ENCODE measurements at regions not wholly inside any gene's neighbourhood (a gene's known extent, or its start where the extent isn't known, plus 50 kb on each side); places are given as distances from the start of the nearest gene placed in this dataset.
"Not testable (repeated sequence)": the region's sequence is repeated elsewhere in the genome, so short reads cannot be mapped to it uniquely, and the experiment has no call there.

- DNase-seq (ENCODE audit: low read depth in 3 of 3), result not testable (repeated sequence)
These were observed 708.3 kb downstream of the TMEM121 start for GRCh38 chr14:106234525-106235254.

GRCh38 chr14:106235356-106236159, 709.2 kb downstream of the TMEM121 start:
- DNase-seq (ENCODE audit: low read depth in 3 of 3), result no peak

DNA sequence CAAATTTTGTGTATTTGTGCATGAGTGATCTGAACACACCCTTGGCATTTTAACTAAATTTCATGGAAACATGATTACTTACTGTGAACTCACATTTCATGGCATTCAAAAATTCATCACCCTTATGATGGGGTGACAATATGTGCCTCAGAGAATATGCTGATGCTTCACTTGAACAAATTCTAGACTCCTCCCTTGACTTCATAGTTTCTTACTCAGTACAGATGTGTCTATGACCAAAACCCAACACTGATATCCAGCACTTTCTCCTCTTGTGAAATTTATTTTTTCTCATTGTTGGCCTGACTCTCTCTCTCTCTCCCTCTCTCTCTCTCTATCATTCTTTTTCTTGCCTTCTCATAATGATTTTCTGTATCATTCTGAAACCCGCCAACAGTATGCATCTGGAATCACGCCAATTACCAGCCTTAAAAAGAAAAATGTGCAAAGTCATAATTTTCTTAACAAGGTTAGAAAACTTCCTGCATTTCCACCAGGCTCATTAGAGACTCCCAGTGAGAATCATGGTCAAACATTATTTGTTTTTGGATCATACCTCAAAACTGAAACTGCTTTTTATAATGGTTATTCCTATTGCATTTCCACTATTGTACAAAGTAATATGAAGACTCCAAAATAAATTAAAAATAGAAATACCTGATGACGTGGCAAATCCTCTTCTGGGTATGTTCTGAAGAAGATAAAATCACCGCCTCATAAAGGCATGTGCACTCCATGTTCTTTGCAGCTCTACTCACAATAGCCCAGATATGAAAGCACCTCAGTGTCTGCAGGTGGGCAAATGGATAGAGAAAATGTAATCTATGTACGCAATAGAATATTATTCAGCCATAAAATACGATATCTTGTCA, 722.2 kb downstream of the TMEM121 start:
- DNase-seq (ENCODE audit: low read depth in 3 of 3), result no peak

GRCh38 chr14:106253995-106254394, 727.6 kb downstream of the TMEM121 start:
- not testable (repeated sequence) for DNase-seq (ENCODE audit: low read depth in 3 of 3)

GRCh38 chr14:106257569-106257994, 731.2 kb downstream of the TMEM121 start:
- peak; percentile 50 to 81 (median 68) for DNase-seq (ENCODE audit: low read depth in 3 of 3)

GRCh38 chr14:106268013-106268727, 741.8 kb downstream of the TMEM121 start:
- peak; percentile 44 to 80 (median 67) for DNase-seq (ENCODE audit: low read depth in 3 of 3)

GRCh38 chr14:106269029-106269428, 742.6 kb downstream of the TMEM121 start:
- no peak for DNase-seq (ENCODE audit: low read depth in 3 of 3)

GRCh38 chr14:106269451-106270204, 743.2 kb downstream of the TMEM121 start:
- DNase-seq (ENCODE audit: low read depth in 3 of 3), result no peak

GRCh38 chr14:106270476-106271121, 744.2 kb downstream of the TMEM121 start:
- not testable (repeated sequence) for DNase-seq (ENCODE audit: low read depth in 3 of 3)

DNA sequence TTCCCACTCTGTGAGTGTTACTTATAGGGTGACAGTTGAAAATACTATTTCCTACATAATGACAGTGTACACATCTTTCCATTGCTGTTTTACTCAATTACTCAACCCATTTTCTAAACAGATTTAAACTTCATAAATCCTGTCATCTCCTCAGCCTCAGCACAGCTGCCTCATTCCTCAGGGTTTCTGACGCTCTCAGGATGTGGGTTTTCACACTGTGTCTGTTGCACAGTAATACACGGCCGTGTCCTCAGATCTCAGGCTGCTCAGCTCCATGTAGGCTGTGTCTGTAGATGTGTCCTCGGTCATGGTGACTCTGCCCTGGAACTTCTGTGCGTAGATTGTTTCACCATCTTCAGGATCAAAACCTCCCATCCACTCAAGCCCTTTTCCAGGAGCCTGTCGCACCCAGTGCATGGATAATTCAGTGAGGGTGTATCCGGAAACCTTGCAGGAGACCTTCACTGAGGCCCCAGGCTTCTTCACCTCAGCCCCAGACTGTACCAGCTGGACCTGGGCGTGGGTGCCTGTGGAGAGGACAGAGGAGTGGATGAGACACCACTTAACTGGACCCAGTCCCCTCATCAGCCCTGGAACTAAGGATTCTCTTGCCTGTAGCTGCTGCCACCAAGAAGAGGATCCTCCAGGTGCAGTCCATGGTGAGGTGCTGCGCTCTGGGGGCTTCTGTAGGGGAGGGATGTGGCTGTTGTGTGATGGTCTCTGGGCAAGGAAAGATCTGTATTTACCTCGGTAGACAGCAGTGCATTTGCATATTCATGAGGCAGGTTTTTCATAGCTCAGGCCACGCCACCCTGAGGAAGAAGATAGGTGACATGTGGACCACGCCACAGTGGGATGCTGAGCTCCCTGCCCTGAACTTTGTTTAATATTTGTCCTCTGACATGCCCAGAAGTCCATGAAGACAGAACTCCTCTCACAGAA, 750.2 kb downstream of the TMEM121 start:
- no peak for DNase-seq (ENCODE audit: low read depth in 3 of 3)

DNA sequence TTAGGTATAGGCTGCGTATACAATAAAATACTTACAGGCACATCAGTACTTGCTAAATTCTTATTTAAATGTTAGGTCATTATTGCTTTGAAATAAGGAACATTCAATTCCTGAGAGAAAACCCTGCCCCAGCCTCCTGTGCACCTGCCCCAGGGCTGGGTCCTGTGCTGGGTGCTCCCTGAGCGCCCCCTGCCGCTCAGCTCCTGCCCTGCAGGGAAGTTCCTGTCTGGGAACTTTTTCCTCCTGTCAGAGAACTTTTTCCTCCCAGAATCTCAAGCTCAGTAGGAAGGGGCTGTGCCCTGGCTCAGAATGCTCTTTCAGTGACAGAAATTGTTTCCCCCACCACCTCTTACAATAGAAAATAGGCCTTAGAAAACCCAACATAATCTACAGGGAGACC, 751.1 kb downstream of the TMEM121 start:
- no peak for DNase-seq (ENCODE audit: low read depth in 3 of 3)

- no peak for DNase-seq (ENCODE audit: low read depth in 3 of 3)
These were observed 754.5 kb downstream of the TMEM121 start for GRCh38 chr14:106280876-106281275.

GRCh38 chr14:106286697-106287290, 760.4 kb downstream of the TMEM121 start:
- peak in 1 of 3 donors; percentile 18 for DNase-seq (ENCODE audit: low read depth in 3 of 3)

GRCh38 chr14:106287506-106287905, 761.1 kb downstream of the TMEM121 start:
- DNase-seq (ENCODE audit: low read depth in 3 of 3), result no peak

DNA sequence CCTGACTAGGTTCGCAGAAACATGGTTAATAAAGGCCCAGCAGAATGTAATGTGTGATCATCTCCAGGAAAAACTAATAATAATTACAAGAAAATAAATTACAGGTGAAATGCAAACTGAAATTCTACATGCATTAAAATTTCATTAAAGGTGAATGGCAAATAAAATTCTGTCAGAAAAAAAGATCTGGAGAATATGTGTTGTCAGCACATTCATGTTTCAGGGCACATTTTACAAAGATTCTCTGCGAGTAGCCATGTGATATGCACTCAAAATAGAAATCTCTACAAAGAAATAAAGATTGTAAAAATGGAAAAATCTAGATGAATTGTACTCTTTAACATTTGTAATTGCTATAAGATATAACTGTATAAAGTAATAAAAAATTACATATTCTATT, 765.2 kb downstream of the TMEM121 start:
- DNase-seq (ENCODE audit: low read depth in 3 of 3), result no peak

DNA sequence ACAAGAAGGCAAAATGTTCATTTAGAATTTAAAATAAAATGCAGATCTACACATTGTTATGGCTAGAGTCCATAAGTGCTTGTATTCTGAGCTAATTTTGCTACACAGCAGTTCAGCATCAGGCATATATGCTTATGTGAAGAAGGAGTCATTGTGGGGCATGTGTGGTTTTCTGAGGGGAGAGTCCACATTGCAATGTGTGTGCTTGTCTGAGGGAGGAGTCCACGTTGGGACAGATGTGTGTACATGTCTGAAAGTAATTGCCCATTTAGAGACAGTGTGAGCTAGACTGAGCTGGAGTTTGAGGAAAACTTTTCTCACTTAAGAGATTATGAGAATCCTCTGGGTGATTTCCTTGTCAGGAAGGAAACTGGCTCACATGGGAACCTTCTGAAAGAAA, 767.9 kb downstream of the TMEM121 start:
- DNase-seq (ENCODE audit: low read depth in 3 of 3), result no peak

DNA sequence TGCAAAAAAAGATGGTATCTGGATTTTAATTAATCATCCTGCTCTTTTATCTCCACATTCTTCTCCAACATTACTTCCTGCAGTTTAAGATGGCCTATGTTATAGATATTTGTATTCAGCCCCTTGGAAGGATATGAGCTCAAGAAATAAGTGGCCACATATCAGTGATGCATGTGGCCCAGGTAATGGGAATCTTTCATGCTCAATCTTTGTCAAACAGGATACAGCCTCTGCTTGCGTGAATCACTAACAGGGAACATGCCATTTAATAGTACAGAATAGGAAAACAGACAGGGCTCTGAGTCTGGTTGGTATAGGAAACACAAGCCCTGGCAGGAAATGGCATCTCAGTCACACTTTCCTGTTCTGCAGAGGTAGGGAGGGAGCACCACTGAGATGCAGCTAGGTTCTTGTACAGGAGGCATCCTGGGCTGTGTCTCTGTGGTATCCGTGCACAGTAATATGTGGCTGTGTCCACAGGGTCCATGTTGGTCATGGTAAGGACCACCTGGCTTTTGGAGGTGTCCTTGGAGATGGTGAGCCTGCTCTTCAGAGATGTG, 774.6 kb downstream of the TMEM121 start:
- not testable (repeated sequence) for DNase-seq (ENCODE audit: low read depth in 3 of 3)

- not testable (repeated sequence) for DNase-seq (ENCODE audit: low read depth in 3 of 3)
These were observed 775.2 kb downstream of the TMEM121 start for GRCh38 chr14:106301609-106302008.

Measured in stimulated activated CD4-positive, alpha-beta T cell treated with anti-CD3 and anti-CD28 coated beads, TNF-alpha, amount 100 ng/mL, for 48 hours (primary cell).